ENCODE measurements at regions not wholly inside any gene's neighbourhood (a gene's known extent, or its start where the extent isn't known, plus 50 kb on each side); places are given as distances from the start of the nearest gene placed in this dataset.
"Not testable (repeated sequence)": the region's sequence is repeated elsewhere in the genome, so short reads cannot be mapped to it uniquely, and the experiment has no call there.

DNA sequence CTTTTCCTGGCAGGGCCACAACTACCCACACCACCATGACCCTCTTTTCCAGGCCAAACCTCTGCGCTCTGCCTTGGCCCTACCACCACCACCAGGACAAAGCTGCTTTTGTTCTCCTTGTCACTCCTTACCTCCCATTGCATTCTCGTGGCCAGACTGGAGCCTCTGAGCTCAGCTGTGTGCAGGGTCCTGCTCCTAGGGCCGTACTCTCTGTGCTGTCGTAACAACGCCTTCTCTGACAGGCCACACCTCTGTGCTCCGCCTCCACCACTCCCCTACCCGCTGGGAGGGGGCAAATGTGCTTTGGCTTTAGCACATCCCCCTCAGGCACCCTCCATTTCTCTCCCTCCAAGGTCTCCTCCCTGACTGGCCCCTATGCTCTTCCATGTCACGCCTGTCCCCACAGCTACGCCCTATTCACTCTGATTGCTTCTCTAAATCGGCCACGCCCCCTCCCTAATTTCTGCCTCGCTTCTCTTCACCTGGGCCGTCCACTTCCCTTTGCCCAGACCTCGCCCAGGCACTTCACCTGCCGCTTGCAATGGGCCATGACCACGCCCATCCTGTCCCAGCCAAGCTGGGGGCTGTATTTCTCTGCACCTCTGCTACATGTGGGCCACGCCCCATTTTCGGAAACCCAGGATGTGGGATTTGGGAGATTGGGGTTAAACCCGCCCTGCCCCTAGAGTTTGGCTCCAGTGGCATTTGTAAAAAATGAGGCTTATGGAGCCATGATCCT lies 472.3 kb downstream of the KLF12 start:
- DNase-seq: no peak

DNA sequence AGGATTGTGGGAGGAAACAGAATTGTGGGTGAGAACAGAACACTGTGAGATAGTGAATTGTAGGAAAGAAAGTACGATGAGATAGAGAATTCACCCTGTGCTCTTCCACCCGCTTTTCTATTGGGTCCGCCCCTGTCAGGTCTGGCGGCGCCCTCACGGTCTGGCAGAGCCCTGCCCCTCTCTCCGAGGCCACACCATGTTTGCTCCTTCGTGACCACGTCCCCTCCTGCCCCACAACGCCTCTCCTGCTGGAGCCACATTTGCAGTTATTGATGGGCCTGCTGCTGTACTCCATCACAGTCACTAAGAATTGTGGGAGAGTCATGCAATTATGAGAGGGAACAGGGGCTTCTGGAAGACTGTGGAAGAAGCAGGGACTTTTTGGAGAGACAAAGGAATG lies 473.1 kb downstream of the KLF12 start:
- no peak for DNase-seq

DNA sequence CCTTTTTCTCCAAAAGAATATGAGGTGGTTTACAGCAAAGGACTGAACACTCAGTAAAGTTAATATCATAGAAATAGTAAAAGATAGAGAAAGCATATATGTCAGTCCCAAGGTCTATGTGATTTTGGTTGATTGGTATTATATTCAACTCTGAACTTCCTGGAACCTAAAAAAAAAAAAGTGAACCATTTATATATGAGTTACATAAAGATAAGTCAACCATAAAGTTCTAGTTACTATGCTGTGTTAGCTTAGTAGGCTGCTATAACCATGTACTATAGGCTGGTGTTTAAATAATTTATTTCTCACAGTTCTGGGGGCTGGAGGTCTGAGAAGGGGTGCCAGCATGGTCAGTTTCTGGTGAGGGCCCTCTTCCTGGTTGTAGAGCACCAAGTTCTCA lies 475.6 kb downstream of the KLF12 start:
- no peak for DNase-seq

DNA sequence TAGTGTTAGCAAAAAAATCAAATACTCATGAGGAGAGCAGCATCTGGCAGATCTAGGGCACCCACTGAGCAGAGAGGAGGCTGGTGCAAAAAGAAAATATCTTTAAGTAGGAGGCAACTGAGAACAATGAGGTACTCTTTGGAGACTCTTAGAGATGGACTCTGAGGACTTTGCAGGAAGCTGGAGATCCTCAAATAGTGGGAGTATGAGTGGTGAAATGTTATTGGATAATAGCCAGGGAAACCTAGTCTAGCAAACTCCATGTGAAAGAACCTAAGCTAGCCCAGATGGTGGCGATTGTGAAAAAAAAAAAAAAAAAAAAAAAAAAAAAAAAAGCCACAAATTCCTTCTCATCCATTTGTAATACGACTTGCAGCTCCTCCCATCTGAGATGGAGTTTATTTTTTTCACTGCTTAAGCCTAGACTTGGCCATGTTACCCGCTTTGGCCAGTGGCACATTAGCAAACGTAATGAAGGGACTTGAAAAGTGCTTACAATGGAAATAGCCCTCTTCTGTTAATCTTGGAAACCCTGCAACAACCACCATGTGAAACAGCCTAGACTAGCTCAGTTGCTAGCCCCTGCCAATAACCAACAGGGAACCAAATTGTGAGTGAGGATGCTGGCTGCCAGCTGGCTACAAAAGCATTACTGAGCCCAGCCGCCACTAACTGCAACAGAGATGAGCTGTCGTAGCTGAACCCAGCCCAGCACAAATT lies 476.2 kb downstream of the KLF12 start:
- DNase-seq: peak; percentile 54

DNA sequence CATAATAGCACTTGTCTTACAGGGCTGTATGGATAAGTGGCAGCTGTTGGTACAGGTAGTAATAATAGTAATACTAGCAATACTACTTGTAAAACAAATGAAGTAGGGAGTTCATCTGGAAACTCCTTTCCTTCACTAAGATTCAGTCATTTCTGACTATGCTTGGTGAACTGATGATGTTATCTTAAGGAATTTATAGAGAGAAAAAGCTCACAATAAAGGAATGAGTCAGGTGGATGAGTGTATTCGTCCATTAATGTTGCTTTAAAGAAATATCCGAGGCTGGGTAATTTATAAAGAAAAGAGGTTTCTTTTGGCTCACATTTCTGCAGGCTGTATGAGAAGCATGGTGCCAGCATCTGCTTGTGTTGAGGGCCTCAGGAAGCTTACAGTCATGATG lies 477.3 kb downstream of the KLF12 start:
- DNase-seq: no peak

DNA sequence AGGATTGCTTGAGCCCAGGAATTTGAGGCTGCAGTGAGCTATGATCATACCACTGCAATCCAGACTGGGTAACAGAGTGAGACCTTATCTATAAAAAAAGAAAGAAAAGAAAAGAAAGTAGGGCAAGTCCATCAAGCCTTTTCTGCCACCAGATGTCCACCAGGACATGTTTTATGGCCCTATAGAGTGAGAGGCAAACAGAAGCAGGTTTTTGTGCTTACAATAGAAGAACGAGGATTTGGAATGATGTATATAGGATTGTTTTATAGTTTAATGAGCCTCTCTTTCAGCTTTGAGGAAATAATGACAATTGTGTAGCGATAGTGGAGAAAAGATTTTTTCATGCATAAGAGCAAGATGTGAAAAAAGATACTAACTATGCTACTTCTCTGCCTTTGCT lies 480.5 kb downstream of the KLF12 start:
- DNase-seq: no peak

DNA sequence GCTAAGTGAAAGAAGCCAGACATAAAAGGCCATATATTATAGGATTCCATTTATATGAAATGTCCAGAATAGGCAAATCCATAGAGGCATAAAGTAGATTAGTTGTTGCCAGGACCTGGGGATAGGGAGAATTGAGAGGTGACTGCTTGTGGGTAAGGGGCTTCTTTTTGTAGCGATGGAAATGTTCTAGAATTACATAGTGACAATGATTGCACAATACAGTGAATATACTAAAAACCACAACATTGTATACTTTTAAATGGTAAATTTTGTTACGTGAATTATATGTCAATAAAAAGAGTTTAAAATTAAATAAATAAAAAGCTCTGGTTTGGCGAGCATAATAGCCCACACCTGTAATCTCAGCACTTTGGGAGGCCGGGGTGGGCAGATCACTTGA lies 486.8 kb downstream of the KLF12 start:
- no peak for DNase-seq

DNA sequence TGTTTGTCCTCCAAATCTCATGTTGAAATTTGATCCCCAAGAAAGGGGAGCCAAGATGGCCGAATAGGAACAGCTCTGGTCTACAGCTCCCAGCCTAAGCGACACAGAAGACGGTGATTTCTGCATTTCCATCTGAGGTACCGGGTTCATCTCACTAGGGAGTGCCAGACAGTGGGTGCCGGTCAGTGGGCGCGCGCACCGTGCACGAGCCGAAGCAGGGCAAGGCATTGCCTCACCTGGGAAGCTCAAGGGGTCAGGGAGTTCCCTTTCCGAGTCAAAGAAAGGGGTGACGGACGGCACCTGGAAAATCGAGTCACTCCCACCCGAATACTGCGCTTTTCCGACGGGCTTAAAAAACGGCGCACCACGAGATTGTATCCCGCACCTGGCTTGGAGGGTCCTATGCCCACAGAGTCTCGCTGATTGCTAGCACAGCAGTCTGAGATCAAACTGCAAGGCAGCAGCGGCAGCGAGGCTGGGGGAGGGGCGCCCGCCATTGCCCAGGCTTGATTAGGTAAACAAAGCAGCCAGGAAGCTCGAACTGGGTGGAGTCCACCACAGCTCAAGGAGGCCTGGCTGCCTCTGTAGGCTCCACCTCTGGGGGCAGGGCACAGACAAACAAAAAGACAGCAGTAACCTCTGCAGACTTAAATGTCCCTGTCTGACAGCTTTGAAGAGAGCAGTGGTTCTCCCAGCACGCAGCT lies 493.6 kb downstream of the KLF12 start:
- not testable (repeated sequence) for DNase-seq

DNA sequence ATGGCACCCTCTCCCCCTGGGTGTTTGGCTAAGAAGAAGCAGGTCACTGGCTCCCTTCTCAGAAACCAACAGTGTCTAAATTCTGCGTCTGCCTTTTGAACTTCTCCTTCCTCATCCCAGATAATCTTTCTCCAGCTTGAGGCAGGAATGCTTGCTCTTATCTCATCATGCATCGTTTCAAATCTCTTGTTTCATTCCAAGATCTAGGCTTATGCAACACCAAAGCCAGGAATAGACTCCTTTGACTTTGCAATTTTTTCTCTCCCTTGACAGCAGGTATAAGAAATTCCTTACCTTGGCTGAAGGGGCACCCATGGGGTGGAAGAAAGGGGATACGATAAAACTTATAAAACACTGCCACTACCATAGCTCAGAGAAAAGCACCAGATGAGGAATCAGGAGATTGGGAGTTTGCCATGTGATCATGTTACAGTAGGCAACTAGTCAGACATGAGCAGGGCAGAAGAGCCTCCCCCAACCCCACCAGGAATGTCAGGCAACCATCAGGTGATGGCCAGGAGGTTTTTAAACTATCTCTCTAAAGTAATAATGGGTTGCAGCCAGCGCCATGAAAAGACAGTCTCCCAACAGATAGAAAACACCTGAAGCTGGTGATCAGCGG lies 498.9 kb downstream of the KLF12 start:
- DNase-seq: no peak

DNA sequence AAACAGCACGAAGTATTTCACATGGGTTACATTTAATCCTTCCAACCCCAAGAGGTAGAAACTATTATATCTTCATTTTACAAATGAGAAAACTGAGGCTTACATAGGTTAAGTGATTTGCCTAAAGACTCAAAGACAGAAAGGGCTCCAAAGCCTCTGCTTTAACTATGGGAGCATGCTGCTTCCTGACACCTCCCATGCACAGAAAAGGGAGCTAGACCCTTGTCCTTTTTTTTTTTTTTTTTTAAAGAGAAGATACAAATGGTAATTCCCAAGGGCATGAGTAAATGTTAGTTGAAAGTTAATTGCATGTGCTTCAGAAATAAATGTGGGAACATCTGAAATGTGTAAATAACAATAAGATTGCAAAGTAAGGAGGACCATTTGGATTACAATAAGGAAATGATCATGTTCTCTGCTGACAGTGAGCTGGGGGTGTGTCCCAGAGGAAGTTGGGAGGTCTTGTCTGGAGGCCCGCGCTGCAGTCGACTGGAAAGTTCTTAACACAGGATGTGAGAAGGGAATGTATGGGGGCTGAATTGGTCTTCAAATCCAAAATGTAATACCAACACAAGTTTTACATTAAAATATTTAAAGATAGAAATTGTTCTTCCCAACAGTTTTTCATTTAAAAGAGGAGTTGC lies 500.3 kb downstream of the KLF12 start:
- DNase-seq: no peak

DNA sequence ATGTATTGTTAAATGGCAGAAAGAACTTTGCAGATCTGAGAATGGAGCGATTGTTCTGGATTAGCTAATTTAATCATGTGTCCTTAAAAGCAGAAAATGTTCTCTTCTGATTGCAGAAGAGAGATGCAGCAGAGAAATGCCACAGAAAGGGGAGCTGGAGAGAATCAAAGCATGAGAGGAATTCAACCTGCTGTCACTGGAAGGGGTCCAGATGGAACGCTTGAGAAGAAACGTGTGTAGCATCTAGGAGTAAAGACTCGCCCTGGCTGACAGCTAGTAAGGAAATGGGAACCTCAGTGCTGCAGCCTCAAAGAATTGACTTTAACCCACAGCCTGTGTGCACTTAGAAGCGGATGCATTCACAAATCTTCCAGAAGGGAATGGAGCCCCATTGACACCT lies 502.8 kb downstream of the KLF12 start:
- DNase-seq: no peak

DNA sequence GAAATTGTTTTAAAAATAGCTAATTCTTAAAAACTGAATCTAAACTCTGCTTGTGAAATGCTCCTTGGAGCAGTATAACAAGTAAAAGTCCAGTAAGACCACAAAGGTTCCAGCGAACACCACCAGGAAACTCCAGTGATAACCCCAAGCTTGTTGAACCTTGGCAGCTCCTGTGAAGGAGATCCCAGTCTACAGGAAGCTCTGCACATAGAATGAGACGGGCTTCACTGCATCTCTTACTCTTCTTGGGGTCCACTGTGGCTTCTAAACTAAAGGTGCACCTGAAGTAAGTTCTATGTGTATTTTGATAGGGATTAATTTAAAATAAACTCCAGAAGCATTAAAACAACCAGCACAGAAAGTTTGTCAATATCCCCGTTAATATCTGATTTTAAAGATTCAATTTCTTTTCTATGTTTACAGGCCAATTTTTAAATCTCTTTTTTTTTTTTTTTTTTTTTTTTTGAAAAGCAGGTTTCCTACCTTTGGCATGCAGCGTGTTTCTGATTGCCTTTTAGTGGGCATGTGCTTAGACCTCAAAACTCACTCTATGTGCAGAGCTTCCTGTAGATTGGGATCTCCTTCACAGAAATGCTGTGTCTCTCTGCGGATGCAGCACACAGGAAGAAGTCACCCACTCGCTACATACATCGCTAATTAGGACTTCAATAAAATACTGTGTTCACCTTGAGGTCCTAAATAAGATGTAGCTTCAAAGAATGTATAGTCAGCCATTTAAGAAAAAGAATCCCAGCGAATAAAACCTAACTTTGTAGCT lies 508.5 kb downstream of the KLF12 start:
- no peak for DNase-seq

DNA sequence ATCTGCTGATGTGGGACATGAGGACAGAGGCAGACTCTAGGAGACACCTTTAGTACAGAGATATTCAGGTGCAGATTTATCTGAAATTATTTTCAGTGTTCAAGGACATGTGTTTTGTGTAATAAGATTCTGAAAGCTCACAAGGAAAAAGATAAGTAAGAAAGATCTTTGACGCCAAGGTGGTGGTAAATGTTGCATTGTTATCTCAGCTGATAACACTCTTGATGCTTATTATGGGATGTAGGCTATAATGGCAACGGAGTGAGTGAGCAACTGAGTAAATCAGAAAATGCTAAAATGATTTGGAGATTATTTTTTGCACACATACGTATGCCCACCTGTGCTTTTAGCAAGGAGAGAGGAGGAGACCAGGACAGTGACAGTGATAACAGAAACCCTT lies 510.9 kb downstream of the KLF12 start:
- DNase-seq: no peak

DNA sequence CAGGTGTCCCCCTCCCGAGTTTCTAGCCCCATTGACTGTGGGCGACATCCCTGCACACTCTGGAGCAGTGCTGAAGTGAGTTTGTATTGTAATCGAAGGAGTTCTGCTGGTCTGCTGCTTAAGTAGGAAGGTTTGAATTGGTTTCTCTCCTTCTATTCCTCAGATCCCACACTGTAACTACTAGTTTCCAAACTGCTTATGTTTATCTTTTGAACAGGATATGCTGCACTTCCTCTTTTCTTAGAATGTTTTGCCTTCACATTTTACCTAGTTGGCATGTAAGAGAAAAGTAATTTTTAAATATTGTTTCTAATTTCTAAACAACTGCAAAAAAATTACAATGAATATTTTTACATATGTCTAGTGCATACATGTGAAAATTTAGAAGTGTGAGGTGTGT lies 511.8 kb downstream of the KLF12 start:
- no peak for DNase-seq

DNA sequence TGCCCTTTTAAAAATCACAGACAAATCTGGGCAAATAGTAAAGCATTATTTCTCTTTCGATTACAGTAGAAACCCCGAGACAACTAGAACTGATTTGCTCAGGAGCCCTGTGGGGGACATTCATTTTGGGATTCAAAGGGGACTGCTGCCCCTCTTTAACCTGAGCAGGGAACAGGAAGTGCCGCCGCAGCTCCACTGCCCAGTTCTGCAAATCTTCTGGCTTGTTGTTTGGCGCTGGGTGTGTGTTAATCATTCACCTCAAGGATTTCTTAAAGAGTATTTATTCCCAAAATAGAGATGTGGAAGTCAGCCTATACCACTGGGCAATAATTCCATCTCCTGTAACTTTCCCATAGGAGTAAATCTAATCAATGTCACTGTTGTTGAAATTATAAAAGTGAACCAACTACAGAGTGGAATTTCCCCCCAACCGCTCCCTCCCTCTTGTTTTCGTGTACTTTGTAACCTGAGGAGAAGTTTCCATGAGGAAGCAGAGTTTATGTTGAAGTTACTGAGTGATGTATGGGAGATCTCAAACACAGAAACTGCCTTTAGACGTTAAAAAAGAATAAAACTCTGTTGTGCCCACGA lies 515.8 kb downstream of the KLF12 start:
- no peak for DNase-seq

DNA sequence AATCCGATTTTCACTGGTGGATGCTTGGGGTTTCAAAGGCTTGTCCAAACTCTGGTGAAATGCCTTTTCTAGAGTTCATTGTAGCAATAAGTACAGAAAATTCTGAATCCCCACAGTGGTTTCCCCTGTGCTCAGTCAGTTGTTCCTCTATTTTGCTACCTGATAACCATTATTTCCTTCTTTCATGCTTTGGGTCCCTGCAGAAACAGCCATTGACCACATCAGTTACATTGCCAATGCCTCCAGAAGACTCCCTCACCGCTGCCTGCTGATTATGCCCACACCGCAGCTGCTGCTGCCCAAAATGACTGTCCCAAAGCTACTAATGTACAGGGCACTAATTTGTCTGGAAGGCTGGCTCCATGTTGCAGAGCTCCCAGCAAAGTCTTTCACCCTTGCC lies 517.3 kb downstream of the KLF12 start:
- no peak for DNase-seq

DNA sequence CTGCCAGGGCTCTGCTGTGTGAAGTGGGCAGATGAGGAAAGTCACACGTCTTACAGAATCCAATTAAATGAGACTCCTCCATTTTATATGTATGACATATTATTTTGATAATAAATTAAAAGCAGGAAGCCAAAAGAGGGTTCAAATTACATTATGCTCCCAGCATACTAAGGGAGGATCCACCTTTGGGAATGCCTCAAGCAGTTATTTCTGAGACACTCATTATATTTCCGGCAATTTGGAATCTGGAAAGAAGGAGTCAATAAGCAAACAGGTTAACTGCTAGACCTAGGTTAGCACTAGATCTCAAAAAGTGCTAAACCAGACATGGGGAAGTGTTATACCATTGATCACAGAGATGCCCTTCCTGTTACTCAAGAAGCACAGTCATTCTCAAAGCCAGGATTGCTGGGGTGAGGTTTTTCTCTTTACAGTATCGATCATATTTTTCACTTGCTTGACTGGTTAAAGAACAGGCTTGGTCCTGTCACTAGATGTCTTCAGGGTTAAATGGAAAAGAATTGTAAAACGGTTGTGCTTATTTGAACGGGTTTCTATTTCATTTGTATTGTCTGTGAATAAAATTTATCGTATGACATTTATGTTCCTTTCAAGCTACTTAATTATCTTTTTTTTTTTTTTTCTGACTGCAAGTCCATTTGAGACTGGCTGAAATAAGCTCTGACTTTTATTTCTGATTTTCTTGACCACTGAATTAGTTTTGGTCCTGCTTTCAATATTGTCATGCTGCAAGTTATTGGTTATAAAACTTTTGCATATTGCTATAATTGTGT lies 523.2 kb downstream of the KLF12 start:
- DNase-seq: no peak

DNA sequence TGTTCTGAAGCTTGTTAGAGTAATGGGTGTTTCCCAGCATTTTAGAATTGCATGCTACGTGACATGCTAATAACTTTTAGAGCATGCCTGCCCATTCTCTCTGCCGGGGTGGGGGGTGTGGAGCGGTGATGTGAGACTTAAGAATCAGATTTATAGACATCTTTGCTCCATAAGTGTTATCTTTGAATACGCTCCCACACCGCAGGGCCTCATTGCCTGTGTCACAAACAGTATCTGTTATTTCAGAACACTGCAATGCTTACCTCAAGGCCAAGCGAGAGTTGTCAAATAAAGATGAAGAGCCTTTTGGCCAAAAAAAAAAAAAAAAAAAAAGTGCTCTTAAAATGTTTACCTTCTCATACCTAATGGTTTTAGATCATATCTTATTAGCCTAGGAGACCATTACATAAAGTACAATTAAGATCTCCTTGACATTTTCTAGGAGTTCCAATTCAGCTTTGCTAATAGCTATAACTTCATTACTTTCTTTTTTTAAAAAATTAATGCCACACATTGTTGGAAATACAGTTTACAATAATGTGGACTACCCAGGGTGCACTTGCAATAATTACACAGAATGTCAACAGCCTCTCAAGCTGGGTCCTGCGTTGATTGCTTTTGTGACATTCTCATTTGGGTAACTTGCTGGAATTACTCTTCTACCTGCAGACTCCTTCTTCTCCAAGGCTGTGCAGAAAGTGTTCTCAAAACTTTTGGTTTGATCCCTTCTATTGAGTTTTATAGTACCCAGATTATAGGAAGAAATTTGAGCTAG lies 525.3 kb downstream of the KLF12 start:
- DNase-seq: peak; percentile 17

DNA sequence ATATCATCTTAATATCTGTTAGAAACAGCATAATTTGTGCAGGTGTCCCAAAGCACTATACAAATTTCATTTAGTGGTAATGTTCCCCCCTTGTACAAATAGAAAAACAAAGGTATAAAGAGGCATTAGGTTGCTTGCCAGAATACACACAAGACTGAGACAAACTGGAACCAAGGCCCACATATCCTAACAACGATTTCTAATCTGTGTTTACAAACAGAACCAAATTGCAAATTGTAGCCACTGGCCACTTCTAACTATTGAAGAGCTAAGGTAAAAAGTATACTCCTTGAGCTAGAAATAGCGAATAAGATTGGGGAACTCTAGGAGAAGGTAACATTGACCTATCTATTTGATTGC lies 526.1 kb downstream of the KLF12 start:
- DNase-seq: peak; percentile 63

DNA sequence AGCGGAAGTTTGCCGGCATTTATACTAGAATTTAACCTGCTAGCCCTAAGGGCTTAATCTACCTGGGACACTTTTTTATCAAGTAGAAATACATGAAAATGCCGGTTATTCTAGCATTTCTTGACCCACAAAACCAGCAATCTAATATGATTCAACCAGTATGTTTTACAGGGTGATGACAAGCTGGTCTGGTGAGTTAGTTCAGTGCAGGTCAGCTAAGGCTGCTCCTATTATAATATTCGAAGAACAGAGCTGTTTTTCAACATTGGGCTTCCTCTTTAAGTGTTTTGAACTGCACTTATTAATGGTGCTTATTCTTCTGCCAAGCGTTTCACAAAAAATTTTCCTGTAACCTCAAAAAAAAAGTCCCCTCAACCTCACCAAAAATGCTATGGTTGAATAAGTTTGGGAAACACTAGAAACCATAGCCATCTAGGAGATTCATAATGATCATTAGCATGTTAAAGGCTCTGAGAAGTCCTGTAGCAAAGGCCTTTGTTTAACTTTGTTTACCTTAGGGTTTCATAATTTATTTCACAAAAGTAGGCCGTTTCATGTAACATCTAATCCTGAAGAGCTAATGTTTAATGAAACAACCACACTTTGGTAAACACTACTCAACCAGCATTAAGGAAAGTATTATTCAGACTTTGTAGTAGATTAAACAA lies 526.6 kb downstream of the KLF12 start:
- no peak for DNase-seq

Measured in NCI-H2081 treated with DMSO at 0.1 percent for 48 hours (cell line).